HCEC 1CT (cell line): ENCODE measurements at regions not wholly inside any gene's neighbourhood (a gene's known extent, or its start where the extent isn't known, plus 50 kb on each side); places are given as distances from the start of the nearest gene placed in this dataset.
A peak's percentile ranks its signal among the peaks of the same experiment; 100 is the strongest.

ENCODE experiments used
- DNase-seq: peaks from one replicate; pipeline ENCODE4 v3.0.0-alpha.2; 2017

- no peak for DNase-seq
Measured at GRCh38 chr1:177392336-177392735, 221.6 kb downstream of the BRINP2 start.

GRCh38 chr1:177385760-177386698, 215.3 kb downstream of the BRINP2 start:
- no peak for DNase-seq

- DNase-seq, result peak; percentile 35
Measured at GRCh38 chr1:177384461-177384860, 213.7 kb downstream of the BRINP2 start.

- no peak for DNase-seq
Measured at GRCh38 chr1:177383715-177384114, 213.0 kb downstream of the BRINP2 start.

- no peak for DNase-seq
Measured at GRCh38 chr1:177377866-177378265, 207.1 kb downstream of the BRINP2 start.

GRCh38 chr1:177368255-177368654, 197.5 kb downstream of the BRINP2 start:
- peak; percentile 60 for DNase-seq

GRCh38 chr1:177366091-177366490, 195.3 kb downstream of the BRINP2 start:
- no peak for DNase-seq

- DNase-seq, result no peak
Measured at GRCh38 chr1:177360791-177361190, 190.0 kb downstream of the BRINP2 start.

DNA sequence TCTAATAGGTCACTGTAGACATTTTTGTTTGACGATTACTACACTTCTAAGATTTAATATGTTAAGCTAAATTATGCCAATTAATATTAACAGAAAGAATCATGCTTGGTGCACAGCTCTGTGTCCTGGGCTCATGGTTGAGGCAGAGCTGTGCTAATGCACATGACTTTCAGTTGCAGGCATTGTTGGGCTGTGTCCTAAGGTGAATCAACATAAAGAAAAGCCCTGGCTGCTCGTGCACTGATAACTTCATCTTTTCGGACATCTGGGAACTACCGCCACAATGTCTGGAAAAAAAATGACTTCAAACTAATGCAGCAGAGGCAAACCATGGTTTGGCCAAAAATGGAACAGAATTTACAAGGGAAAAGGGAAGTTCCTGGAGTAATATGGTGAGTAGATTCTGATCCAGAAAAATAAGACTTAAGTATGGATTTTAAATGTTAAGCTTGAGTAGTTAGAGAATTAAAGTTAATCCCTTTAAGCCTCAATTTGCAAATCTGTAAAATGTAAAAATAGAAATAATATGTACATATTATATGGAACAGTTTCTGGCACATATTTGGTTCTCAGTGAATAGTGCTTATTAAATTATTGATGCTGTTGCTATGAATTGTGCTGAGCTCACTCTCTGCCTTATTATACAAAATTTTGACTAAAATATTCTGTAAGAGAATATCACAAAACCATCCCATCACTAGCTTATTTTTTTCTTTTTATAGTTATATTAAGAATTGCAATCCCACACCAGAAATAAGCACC, 186.1 kb downstream of the BRINP2 start:
- DNase-seq, result no peak

- DNase-seq, result peak; percentile 15
Measured at GRCh38 chr1:177355575-177355974, 184.8 kb downstream of the BRINP2 start.

DNA sequence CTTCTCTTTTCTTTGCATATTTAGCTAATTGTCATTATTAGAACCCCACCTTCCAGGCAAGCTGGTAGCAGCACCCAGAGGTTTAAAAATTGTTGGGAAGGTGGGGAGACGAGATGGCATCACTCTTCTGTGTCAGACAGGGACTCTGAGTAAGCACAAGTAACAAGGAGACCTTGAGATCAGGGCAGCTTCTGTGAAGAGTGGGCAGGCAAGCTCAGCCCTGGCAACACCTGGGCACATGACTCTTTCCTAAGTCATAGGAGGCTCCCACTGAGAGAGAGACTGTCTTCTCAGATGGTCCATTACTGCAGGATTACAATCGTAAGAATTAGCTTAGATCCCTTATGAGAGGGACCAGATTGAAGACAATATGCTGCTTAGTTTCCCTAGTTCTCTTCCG, 183.5 kb downstream of the BRINP2 start:
- DNase-seq, result no peak

DNA sequence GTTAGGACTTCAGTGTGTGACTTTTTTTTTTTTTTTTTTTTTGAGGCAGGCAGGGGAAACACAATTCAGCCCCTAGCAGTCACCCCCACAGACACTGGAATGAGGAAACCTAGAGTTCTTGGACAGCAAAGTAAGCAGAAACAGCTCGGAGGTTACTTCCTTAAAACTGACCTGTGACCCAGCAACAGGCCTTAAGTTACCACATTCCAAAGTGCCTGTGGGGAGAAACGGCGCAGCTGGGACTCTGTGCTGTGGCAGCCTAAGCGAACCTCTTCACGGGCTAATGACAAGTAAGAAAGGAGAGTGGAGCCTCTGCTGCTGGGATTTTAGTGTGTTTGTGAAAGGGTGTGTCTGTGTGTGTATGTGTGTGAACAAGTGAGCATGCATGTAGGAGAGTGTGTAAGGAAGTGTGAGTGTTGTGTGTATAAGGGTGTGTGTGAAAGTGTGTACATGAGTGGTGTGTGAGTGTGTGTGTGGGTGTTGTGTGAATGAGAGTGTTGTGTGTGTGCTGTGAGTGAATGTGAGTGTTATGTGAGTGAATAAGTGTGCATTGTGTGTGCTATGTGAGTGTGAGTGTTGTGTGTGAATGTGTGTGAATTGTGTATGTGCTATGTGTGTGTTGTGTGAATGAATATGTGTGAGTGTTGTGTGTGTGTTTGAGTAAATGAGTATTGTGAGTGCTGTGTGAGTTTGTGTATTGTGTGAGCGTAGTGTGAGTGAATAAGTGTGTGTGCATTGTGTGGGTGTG, 180.8 kb downstream of the BRINP2 start:
- no peak for DNase-seq

DNA sequence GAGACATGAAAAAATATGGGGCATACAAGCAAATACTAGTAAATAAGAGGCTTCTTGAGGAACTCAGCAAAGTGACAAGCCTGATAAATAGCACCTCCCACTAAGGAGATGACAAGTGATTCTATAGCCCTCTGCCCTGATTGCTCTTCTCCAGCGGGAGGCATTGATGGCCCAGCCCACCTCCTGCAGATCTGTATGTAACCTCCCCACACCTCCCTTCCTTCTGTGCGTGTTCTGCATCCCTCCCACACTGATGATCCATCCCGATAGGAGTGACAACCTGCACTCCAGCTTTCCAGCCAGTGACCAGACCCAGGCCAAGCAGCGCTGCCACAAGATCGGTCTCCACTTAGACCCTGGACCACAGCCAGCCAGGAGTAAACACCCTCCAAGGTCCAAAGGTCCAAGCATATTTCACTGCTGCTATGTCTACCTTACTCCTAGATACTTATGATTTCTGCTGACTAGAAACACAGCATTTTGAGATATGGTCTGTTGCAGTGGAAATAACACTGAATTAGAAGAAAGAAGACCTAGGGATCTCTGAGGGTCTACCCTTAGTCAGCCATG, 176.1 kb downstream of the BRINP2 start:
- DNase-seq, result no peak

GRCh38 chr1:177343445-177343844, 172.7 kb downstream of the BRINP2 start:
- peak; percentile 13 for DNase-seq

DNA sequence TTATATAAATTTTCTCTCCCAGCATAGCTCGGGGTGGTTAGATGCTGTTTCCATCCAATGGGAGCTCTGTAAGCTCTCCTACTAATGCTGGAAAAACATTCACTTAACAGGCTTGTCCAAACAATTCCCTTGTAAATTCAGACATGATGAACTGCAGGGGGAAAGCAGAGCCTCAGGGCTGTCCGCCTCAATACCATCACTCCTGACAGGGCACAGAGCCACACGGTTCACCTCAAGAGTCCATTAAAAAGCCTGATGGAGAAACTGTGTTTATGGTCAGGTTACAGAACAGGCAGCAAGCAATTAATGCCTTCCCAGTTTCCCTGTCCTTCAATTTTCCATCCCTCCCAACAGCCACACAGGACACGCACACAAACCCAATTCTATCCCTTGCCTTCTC, 171.0 kb downstream of the BRINP2 start:
- no peak for DNase-seq

- DNase-seq, result no peak
Measured at GRCh38 chr1:177340601-177341067, 169.9 kb downstream of the BRINP2 start.

DNA sequence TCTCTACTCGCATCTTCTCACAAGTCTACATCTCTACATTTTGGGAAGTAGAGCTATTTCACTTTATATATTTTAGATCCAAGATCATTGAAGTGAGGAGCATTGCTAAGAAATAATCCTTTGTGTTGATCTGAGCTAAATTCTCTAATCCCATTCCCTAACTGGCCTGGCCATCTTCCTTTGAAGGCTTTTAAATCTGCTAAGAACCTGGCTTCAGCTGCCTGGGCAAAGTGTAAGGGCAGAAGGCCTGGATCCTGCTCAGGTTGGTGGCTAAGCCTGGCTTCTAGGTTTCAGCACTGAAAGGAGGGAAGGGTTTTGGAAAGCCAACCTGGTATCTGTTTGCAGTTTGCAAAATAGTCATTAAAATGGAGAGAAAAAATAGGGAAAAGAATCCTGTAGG, 167.6 kb downstream of the BRINP2 start:
- no peak for DNase-seq

DNA sequence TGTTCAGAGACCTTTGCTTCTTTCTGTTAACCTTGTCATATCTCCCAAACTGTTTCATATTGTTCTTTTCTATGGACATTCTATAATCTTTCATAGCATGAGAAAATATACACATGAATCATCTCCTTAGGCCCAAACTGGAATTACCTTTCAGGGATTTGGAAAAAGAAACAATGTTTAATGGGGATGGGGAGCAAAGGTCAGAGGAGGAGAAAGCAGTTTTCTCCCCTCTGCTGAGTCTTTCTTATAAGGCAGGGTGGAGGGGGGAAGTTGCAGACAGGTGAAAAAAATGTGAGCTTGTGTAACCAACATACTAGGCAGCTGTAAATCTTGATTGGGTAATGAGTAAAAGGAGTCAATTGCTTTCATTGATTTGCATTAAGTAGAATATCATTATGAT, 164.1 kb downstream of the BRINP2 start:
- DNase-seq, result no peak

DNA sequence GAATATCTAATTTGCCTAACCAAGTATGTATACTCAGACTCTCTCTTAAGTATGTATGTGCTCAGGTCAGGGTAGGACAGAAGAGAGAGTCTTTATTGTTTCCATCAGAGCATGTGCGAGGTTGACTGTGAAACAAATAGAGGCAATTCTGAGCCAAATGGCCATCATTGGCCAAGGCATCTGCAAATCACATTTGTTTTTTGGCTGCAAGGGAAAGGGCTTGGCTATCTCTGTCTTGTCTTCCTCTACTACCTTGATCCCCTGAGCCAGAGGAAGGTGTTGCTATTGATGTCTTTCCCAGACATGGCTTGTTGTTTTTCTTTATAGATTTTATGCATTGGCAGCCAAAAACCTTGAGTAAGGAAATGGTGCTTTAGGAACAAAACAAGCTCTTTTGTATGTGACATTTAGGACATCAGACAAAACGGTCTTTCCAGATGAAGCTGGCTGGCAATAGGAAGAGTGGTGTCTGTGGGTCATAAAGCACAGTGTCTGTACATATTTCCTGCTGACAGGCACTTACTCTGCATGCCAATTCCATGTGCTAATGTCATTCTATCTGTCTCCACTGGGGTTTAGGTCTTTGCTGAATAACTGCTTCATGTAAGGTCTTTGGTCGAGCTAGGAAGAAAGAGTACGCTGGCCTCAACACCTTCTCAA, 163.3 kb downstream of the BRINP2 start:
- no peak for DNase-seq
